Neural cell (in vitro differentiated cells): ENCODE measurements at regions not wholly inside any gene's neighbourhood (a gene's known extent, or its start where the extent isn't known, plus 50 kb on each side); places are given as distances from the start of the nearest gene placed in this dataset.
A peak's percentile ranks its signal among the peaks of the same experiment; 100 is the strongest.
"Not testable (repeated sequence)": the region's sequence is repeated elsewhere in the genome, so short reads cannot be mapped to it uniquely, and the experiment has no call there.

Experiments
- H2AFZ ChIP-seq: fragments of 200-600, 300-800 bp; sonication (generic), shearing (Covaris generic); 2 replicates; pipeline ENCODE4 v1.6.0; 2014; ENCODE audit warnings: low read depth, mild to moderate bottlenecking, antibody characterized with exemption, low read length, moderate library complexity
- H3F3A ChIP-seq: fragments of 200-600 bp; shearing (Covaris generic); 2 replicates; pipeline ENCODE4 v1.6.1; 2016; ENCODE audit warnings: mild to moderate bottlenecking, moderate library complexity, mixed read lengths, antibody characterized with exemption, low read length; ENCODE audit not compliant: insufficient read depth, poor library complexity, severe bottlenecking
- H3K27ac ChIP-seq: fragments of 200-600, 300-800 bp; sonication (generic), shearing (Covaris generic); 2 replicates; pipeline ENCODE4 v1.5.1; 2014; ENCODE audit warnings: mild to moderate bottlenecking, low read length, moderate library complexity
- H3K27me3 ChIP-seq: fragments of 300-800, 200-600 bp; sonication (generic), shearing (Covaris generic); 2 replicates; pipeline ENCODE4 v1.6.0; 2014; ENCODE audit warnings: mild to moderate bottlenecking, low read depth, low read length, moderate library complexity; ENCODE audit not compliant: insufficient read depth
- H3K36me3 ChIP-seq: fragments of 300-800, 200-600 bp; sonication (generic), shearing (Covaris generic); 2 replicates; pipeline ENCODE4 v1.5.1; 2014; ENCODE audit warnings: mild to moderate bottlenecking, antibody characterized with exemption, low read length, moderate library complexity; ENCODE audit not compliant: insufficient read depth
- H3K4me2 ChIP-seq: fragments of 300-800, 200-600 bp; sonication (generic), shearing (Covaris generic); 2 replicates; pipeline ENCODE4 v1.6.0; 2014; ENCODE audit warnings: mild to moderate bottlenecking, low read length
- H3K4me3 ChIP-seq: fragments of 300-800, 200-600 bp; sonication (generic), shearing (Covaris generic); 2 replicates; pipeline ENCODE4 v1.5.1; 2014; ENCODE audit warnings: mild to moderate bottlenecking, low read length, moderate library complexity
- H3K79me2 ChIP-seq: fragments of 200-600 bp; shearing (Covaris generic); replicated peaks from 2 replicates; pipeline ENCODE4 v1.6.0; 2014; ENCODE audit warnings: mild to moderate bottlenecking, low read length, moderate library complexity; ENCODE audit not compliant: insufficient read depth
- H3K9ac ChIP-seq: fragments of 300-800, 200-600 bp; sonication (generic), shearing (Covaris generic); 2 replicates; pipeline ENCODE4 v1.6.1; 2016; ENCODE audit warnings: mild to moderate bottlenecking, low read length, mixed read lengths
- H3K9me2 ChIP-seq: fragments of 200-600 bp; shearing (Covaris generic); 2 replicates; pipeline ENCODE4 v1.6.1; 2016; ENCODE audit warnings: mild to moderate bottlenecking, low read length, mixed read lengths; ENCODE audit not compliant: insufficient read depth
- H3K9me3 ChIP-seq: fragments of 200-600, 300-800 bp; sonication (generic), shearing (Covaris generic); 2 replicates; pipeline ENCODE4 v1.6.1; 2016; ENCODE audit warnings: mild to moderate bottlenecking, mixed run types, low read length, moderate library complexity, mixed read lengths
- H4K20me1 ChIP-seq: fragments of 200-600 bp; shearing (Covaris generic); 2 replicates; pipeline ENCODE4 v1.6.1; 2016; ENCODE audit warnings: mild to moderate bottlenecking, mixed run types; ENCODE audit not compliant: insufficient read depth
- CTCF ChIP-seq: fragments of 450-650 bp; IDR thresholded peaks from 2 replicates; pipeline ENCODE4 v1.5.1; 2014; ENCODE audit warnings: antibody characterized with exemption, mild to moderate bottlenecking, moderate library complexity; ENCODE audit not compliant: poor library complexity, severe bottlenecking
- EP300 ChIP-seq: fragments of 450-650 bp; conservative IDR thresholded peaks from 2 replicates; pipeline ENCODE4 v1.6.1; 2014; ENCODE audit warnings: antibody characterized with exemption, mild to moderate bottlenecking, moderate library complexity; ENCODE audit not compliant: poor library complexity, severe bottlenecking
- MXI1 ChIP-seq: fragments of 450-650 bp; conservative IDR thresholded peaks from 2 replicates; pipeline ENCODE4 v1.6.1; 2014; ENCODE audit warnings: antibody characterized with exemption, mild to moderate bottlenecking; ENCODE audit not compliant: poor library complexity, severe bottlenecking

- H3F3A ChIP-seq, H2AFZ ChIP-seq, H3K4me2 ChIP-seq, H3K27ac ChIP-seq, H3K27me3 ChIP-seq, H3K4me3 ChIP-seq, H3K9ac ChIP-seq, H4K20me1 ChIP-seq, H3K9me2 ChIP-seq, H3K79me2 ChIP-seq, H3K36me3 ChIP-seq: not testable (repeated sequence)
- TF ChIP-seq MXI1 (peak; percentile 40), CTCF (peak; percentile 17), EP300 (peak; percentile 52)
- H3K9me3 ChIP-seq = peaks cover 19% of the 10 kb centered on the region
Observed at GRCh38 chr17:26881195-26881594, 412.7 kb upstream of the WSB1 start.

GRCh38 chr17:26882097-26882761 lies 411.7 kb upstream of the WSB1 start:
- H2AFZ ChIP-seq, H3K27me3 ChIP-seq, H3K36me3 ChIP-seq, H3K4me2 ChIP-seq, H3K9ac ChIP-seq, H3K79me2 ChIP-seq, H3K9me2 ChIP-seq, H4K20me1 ChIP-seq, H3K27ac ChIP-seq, H3K4me3 ChIP-seq, H3F3A ChIP-seq: not testable (repeated sequence)
- H3K9me3 ChIP-seq = peaks cover 16% of the 10 kb centered on the region

GRCh38 chr17:26883878-26884740 lies 409.8 kb upstream of the WSB1 start:
- not testable (repeated sequence) for H3K9ac ChIP-seq, H3K9me2 ChIP-seq, H3K36me3 ChIP-seq, H2AFZ ChIP-seq, H3K27ac ChIP-seq, H3K4me2 ChIP-seq, H3K27me3 ChIP-seq, H3K4me3 ChIP-seq, H3F3A ChIP-seq, H4K20me1 ChIP-seq, H3K79me2 ChIP-seq, H3K9me3 ChIP-seq

- H3K79me2 ChIP-seq, H4K20me1 ChIP-seq, H3K4me2 ChIP-seq, H3K4me3 ChIP-seq, H3K9me3 ChIP-seq, H2AFZ ChIP-seq, H3K27ac ChIP-seq, H3K27me3 ChIP-seq, H3K36me3 ChIP-seq, H3K9me2 ChIP-seq, H3F3A ChIP-seq, H3K9ac ChIP-seq: not testable (repeated sequence)
Observed at GRCh38 chr17:26884741-26885059, 409.2 kb upstream of the WSB1 start.

- H3K4me3 ChIP-seq, H2AFZ ChIP-seq, H3K9ac ChIP-seq, H3K36me3 ChIP-seq, H3F3A ChIP-seq, H3K9me3 ChIP-seq, H3K27me3 ChIP-seq, H3K27ac ChIP-seq, H3K4me2 ChIP-seq, H3K79me2 ChIP-seq, H4K20me1 ChIP-seq, H3K9me2 ChIP-seq: not testable (repeated sequence)
Observed at GRCh38 chr17:26885244-26885970, 408.5 kb upstream of the WSB1 start.
